NT2/D1 (cell line): ENCODE measurements at regions not wholly inside any gene's neighbourhood (a gene's known extent, or its start where the extent isn't known, plus 50 kb on each side); places are given as distances from the start of the nearest gene placed in this dataset.

ENCODE experiments used
- SUZ12 ChIP-seq: IDR thresholded peaks from 2 replicates; pipeline ENCODE4 v1.6.1; 2011; ENCODE audit not compliant: insufficient read length, insufficient read depth; ENCODE audit errors: extremely low read depth
- ZNF274 ChIP-seq: IDR thresholded peaks from 2 replicates; pipeline ENCODE4 v1.6.1; 2011; ENCODE audit warnings: mild to moderate bottlenecking, low read depth, low read length

GRCh38 chr1:88189525-88189924, 494.5 kb upstream of the PKN2 start:
- TF ChIP-seq SUZ12: no peak
- no peak for TF ChIP-seq ZNF274
